ENCODE measurements at regions not wholly inside any gene's neighbourhood (a gene's known extent, or its start where the extent isn't known, plus 50 kb on each side); places are given as distances from the start of the nearest gene placed in this dataset.

DNA sequence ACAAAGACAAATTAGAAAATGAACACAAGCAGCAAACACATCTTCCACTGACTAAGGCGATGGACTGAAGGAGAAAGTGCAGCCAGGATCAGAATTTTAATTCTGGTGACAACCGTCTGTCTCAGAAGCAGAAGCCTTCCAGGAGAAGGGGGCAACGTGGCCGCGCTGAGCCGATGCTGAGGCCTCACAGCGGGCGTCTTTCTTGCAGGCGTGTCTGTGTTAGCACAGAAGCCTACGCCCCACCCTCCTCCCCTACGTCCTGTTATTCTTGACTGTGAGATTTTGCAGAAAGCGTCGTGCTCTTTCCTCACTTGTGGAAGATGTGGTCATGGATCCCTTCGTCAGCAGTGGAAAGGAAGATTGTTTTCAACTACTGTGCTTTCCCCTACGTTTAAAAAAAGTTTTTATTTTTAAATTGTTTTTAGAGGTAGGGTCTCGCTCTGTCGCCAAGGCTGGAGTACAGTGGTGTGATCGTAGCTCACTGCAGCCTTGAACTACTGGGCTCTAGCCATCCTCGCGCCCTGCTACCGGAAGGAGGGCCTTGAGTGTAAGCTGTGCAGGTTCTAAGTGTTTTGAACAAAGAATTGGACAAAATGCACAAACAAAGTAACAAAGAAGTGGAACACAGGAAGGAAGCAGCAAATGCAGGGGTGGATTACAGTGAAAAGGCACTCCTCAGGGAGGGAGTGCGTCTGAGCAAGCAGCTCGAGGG is 422.0 kb downstream of the GALR1 start:
- no peak for DNase-seq

GRCh38 chr18:77676910-77677309 is 427.3 kb downstream of the GALR1 start:
- DNase-seq = no peak

GRCh38 chr18:77677536-77677935 is 427.9 kb downstream of the GALR1 start:
- no peak for DNase-seq

- no peak for DNase-seq
These were observed 430.2 kb downstream of the GALR1 start for GRCh38 chr18:77679869-77680268.

- DNase-seq = no peak
These were observed 450.4 kb downstream of the GALR1 start for GRCh38 chr18:77700051-77700450.

GRCh38 chr18:77701977-77702376 is 452.3 kb downstream of the GALR1 start:
- no peak for DNase-seq

GRCh38 chr18:77702686-77703085 is 453.0 kb downstream of the GALR1 start:
- no peak for DNase-seq

GRCh38 chr18:77705301-77705700 is 455.7 kb downstream of the GALR1 start:
- no peak for DNase-seq

- DNase-seq = no peak
These were observed 459.3 kb downstream of the GALR1 start for GRCh38 chr18:77708826-77709506.

- DNase-seq = no peak
These were observed 461.4 kb downstream of the GALR1 start for GRCh38 chr18:77711096-77711495.

- DNase-seq = no peak
These were observed 465.1 kb downstream of the GALR1 start for GRCh38 chr18:77714716-77715115.

GRCh38 chr18:77716282-77716681 is 466.6 kb downstream of the GALR1 start:
- DNase-seq = no peak

DNA sequence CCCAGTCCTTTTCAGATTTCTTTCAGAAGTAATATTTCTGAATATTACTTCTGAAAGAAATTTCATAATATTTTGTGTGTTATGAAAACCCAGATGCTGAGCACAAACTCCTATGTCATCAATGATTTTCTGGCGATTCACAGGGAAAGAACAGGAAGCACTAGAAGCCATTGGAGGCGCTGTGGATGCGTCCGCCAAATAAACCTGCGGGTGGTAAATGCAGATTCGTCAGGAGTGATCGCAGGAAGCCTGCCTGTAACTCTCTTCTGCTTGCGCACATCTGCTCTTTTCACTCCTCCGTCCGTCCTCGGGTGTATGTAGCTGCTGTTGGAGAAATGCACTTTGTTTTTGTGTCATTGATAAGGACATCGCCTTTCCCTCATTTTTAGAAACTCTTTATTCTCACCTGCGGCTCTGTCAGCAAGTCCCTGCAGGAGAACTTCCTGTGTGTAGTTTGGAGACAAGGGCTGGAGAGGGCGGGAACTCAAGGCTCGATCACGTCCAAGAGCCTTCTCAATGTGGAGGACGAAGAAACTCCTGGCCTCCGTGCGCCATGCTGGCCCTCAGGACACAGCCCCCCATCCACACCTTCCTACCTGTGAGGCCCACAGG is 483.8 kb downstream of the GALR1 start:
- DNase-seq = no peak

DNA sequence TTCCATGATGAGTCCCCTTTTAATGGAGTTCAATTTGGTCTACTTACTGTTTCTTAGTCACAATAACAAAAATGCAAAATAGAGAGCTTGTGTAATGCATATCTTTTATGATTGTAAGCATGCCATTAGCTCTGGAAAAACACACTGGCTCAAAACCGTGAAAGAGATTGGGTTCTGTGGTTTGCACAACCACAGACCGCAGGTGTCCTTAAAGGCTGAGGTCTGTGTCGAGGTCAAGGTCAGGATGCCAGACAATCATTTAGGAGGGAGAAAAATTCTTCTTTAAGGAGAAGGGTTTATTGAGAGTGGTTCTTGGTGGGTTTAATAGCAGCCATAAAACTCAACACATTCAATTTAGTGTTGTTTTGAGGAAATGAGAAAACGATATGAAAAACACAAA is 487.2 kb downstream of the GALR1 start:
- no peak for DNase-seq

DNA sequence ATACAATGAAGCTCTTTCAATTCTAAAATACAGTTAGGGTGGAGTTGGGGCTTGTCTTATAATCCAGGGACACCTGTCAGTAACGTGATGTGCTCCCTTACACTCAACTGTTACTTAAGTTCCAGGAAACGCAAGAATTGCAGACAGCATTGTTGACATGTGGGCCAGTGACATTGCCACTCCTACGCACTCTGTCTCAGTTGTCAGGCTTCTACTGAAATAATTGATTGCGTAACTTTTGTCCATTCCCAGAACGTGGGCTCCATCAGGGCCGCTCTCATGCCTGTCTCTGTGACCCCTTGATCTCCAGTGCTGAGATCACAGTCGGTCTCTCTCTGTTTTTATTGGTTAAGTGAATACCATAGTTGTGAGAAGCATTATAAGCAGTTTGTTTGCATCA is 487.8 kb downstream of the GALR1 start:
- DNase-seq = no peak

GRCh38 chr18:77749089-77749488 is 499.4 kb downstream of the GALR1 start:
- DNase-seq = no peak

DNA sequence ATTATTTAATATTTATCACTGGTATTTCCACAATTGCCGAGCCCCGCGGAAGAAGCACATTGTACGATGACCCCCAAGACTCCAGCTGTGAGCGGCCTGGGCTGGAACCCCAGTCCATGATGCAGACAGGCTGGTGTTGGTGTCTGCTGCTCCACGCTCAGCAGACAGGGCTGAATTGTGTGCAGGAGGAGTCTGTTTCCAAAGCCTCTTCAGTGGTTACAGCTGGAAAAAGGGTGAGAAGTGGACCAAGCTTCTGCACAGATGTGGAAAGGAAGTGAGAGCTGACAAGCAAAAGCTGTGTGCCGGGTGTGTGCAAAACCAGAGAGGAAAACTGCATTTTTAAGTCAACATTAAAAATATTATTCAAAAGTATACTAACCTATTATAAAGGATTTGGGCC is 500.4 kb downstream of the GALR1 start:
- no peak for DNase-seq

GRCh38 chr18:77754475-77755044 is 504.9 kb downstream of the GALR1 start:
- no peak for DNase-seq

DNA sequence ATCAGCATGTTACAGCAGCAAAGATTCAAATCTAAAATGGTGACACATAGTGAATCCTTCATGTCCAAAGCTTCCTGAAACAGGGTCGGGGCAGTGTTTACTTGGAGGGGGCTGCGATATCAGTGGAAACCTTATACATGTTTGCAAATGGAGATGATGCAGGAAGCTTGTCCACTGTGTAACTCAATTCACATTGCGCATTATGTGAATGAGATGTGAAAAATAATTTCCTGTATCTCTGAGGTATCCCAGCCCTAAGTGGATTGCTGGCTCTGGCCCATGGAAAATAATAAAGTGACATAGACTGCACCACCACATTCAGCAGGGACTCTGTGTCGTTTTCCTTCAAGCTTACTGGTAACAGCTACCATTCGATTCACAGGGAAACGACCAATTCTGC is 505.5 kb downstream of the GALR1 start:
- no peak for DNase-seq

DNA sequence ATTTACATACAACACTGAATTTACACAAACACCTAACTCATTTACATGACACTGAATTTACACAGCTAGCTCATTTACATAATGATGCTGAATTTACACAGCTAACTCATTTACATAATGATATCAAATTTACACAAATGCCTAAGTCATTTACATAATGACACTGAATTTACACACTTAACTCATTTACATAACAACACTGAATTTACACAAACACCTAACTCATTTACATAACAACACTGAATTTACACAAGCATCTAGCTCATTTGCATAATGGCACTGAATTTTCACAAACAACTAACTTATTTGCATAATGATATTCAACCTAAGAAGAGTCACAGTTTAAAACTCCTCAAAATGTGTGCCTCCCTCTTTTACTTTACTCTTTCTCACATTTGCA is 511.7 kb downstream of the GALR1 start:
- DNase-seq = no peak

- no peak for DNase-seq
These were observed 512.4 kb downstream of the GALR1 start for GRCh38 chr18:77762014-77762413.

GRCh38 chr18:77762642-77763041 is 513.0 kb downstream of the GALR1 start:
- no peak for DNase-seq

GRCh38 chr18:77763530-77764145 is 514.0 kb downstream of the GALR1 start:
- DNase-seq = no peak

DNA sequence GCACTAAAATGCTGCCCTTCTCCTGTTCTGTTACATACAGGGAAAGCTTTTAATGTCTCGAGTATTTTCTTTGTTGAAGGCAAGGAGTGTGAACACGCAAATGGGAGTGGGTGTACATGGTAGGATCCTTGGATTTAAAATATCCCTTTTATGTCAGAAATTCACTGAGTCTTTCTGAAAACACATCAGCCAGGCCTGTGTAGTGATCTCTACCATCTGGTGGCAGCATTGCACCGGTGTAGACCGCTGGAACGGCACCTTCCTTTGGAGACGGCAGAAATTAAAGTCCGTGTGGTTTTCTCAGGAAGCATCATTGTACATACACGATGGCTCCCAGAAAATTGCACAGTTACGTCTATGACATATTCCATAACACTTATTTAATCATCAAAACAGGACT is 515.8 kb downstream of the GALR1 start:
- DNase-seq = no peak

Measured in NCI-H1048 (cell line).